ENCODE measurements at regions not wholly inside any gene's neighbourhood (a gene's known extent, or its start where the extent isn't known, plus 50 kb on each side); places are given as distances from the start of the nearest gene placed in this dataset.

DNA sequence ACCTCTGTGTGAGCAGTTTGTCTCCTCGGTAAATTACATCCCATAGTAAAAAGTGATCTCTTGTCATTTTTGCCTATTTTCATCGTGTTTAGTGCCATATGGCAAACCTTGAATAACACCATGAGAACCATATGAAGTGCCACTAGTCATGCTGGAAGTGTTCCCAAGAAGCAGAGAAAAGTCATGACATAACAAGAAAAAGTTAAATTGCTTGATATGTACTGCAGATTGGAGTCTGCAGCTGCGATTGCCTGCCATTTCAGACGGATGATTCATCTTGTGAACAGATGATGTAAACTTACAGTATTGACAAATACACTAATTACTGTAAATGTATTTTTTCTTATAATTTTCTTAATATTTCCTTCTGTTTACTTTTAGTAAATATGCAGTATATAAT, 846.7 kb downstream of the BCL11A start:
- ATAC-seq (ENCODE audit: poor library complexity) (no peak), DNase-seq (no peak)
- Histone ChIP-seq H3K27me3 (ENCODE audit: control insufficient read depth in 1 of 2, insufficient read depth in 2 of 2, low read length in 2 of 2) (no peaks in the 10 kb centered on the region), H3K27ac (ENCODE audit: low read depth in 1 of 2, low read length in 2 of 2) (no peak overlapping the region), H3K4me3 (ENCODE audit: low read length) (no peak overlapping the region), H3K36me3 (ENCODE audit: insufficient read depth, low read length) (no peaks in the 10 kb centered on the region), H3K9me3 (ENCODE audit: control insufficient read depth in 1 of 2, insufficient read depth in 1 of 2, low read length in 2 of 2) (peaks cover 0 to 6% of the 10 kb centered on the region in 2 experiments), H3K4me1 (ENCODE audit: insufficient read depth, low read length) (no peaks in the 10 kb centered on the region)
- H3K27ac Mint-ChIP-seq: no peak overlapping the region
- intact Hi-C loops (cut with DNase I, micrococcal nuclease): no loop called here
- H3K36me3 Mint-ChIP-seq (ENCODE audit: low read depth): no peaks in the 10 kb centered on the region
- peaks cover 2% of the 10 kb centered on the region for H3K9me3 Mint-ChIP-seq
- ChIA-PET CTCF (no interaction called here), POLR2A (no interaction called here)
- no peak overlapping the region for H3K4me3 Mint-ChIP-seq
- no peaks in the 10 kb centered on the region for H3K27me3 Mint-ChIP-seq
- no peak for TF ChIP-seq CTCF (IDR thresholded peaks at IDR 0.05)
- H3K4me1 Mint-ChIP-seq (ENCODE audit: low read depth): no peaks in the 10 kb centered on the region

DNA sequence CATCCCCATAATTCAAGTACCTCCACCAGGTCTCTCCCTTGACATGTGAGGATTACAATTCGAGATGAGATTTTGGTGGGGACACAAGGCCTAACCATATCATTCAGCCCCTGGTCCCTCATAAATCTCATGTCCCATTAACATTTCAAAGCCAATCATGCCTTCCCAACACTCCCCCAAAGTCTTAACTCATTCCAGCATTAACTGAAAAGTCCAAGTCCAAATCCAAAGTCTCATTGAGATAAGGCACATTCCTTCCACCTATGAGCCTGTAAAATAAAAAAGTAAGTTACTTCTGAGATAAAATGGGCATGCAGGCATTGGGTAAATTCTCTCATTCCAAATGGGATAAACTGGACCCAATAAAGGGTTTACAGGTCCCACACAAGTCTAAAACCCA, 849.7 kb downstream of the BCL11A start:
- Mint-ChIP-seq H3K27me3 (no peaks in the 10 kb centered on the region), H3K36me3 (ENCODE audit: low read depth) (no peaks in the 10 kb centered on the region), H3K27ac (no peak overlapping the region), H3K4me1 (ENCODE audit: low read depth) (no peaks in the 10 kb centered on the region), H3K9me3 (peaks cover 2% of the 10 kb centered on the region), H3K4me3 (no peak overlapping the region)
- TF ChIP-seq CTCF (IDR thresholded peaks at IDR 0.05): no peak
- intact Hi-C loops (cut with DNase I, micrococcal nuclease): no loop called here
- no peak for ATAC-seq (ENCODE audit: poor library complexity)
- POLR2A ChIA-PET: no interaction called here
- no peak for DNase-seq
- no peaks in the 10 kb centered on the region for H3K36me3 ChIP-seq (ENCODE audit: insufficient read depth, low read length)
- H3K9me3 ChIP-seq (ENCODE audit: control insufficient read depth in 1 of 2, insufficient read depth in 1 of 2, low read length in 2 of 2): peaks cover 0 to 6% of the 10 kb centered on the region in 2 experiments
- H3K4me1 ChIP-seq (ENCODE audit: insufficient read depth, low read length): no peaks in the 10 kb centered on the region
- no peaks in the 10 kb centered on the region for H3K27me3 ChIP-seq (ENCODE audit: control insufficient read depth in 1 of 2, insufficient read depth in 2 of 2, low read length in 2 of 2)
- H3K27ac ChIP-seq (ENCODE audit: low read depth in 1 of 2, low read length in 2 of 2): no peak overlapping the region
- no peak overlapping the region for H3K4me3 ChIP-seq (ENCODE audit: low read length)
- CTCF ChIA-PET: no interaction called here

DNA sequence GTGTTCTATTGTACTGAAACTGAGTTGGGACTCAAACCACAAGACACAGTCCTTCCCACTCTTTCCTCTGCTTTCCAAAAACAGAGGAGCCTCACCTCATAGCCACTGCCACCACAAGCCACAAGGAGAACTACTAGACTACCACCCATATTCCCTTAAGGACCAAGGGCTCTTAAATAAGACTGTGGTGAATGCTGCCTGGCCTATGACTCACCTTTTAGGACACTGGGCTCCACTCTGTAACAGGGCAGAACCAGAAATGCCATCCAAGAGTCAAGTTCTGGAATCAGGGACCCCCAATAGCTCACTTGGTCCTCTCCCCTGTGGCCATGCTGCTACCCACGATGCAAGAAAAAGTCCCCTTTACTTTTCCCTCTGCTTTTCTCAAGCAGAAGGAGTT, 851.4 kb downstream of the BCL11A start:
- POLR2A ChIA-PET: no interaction called here
- H3K27ac ChIP-seq (ENCODE audit: low read depth in 1 of 2, low read length in 2 of 2): no peak overlapping the region
- no peak overlapping the region for H3K4me3 ChIP-seq (ENCODE audit: low read length)
- DNase-seq (no peak), ATAC-seq (ENCODE audit: poor library complexity) (no peak)
- Mint-ChIP-seq H3K27ac (no peak overlapping the region), H3K4me1 (ENCODE audit: low read depth) (no peaks in the 10 kb centered on the region), H3K36me3 (ENCODE audit: low read depth) (no peaks in the 10 kb centered on the region), H3K4me3 (no peak overlapping the region), H3K9me3 (peaks cover 2% of the 10 kb centered on the region), H3K27me3 (no peaks in the 10 kb centered on the region)
- H3K27me3 ChIP-seq (ENCODE audit: control insufficient read depth in 1 of 2, insufficient read depth in 2 of 2, low read length in 2 of 2): no peaks in the 10 kb centered on the region
- intact Hi-C loops (cut with DNase I, micrococcal nuclease): no loop called here
- H3K9me3 ChIP-seq (ENCODE audit: control insufficient read depth in 1 of 2, insufficient read depth in 1 of 2, low read length in 2 of 2): peaks cover 0 to 6% of the 10 kb centered on the region in 2 experiments
- no peak for TF ChIP-seq CTCF (IDR thresholded peaks at IDR 0.05)
- H3K4me1 ChIP-seq (ENCODE audit: insufficient read depth, low read length): no peaks in the 10 kb centered on the region
- CTCF ChIA-PET: no interaction called here
- H3K36me3 ChIP-seq (ENCODE audit: insufficient read depth, low read length): no peaks in the 10 kb centered on the region

Measured in CD4-positive, alpha-beta T cell (primary cell).